ENCODE measurements at regions not wholly inside any gene's neighbourhood (a gene's known extent, or its start where the extent isn't known, plus 50 kb on each side); places are given as distances from the start of the nearest gene placed in this dataset.
"Not testable (repeated sequence)": the region's sequence is repeated elsewhere in the genome, so short reads cannot be mapped to it uniquely, and the experiment has no call there.

- DNase-seq (ENCODE audit: low read depth) = not testable (repeated sequence)
Measured at GRCh38 chr16:13739621-13740373, 180.2 kb upstream of the ERCC4 start.

GRCh38 chr16:13742928-13743327 lies 177.0 kb upstream of the ERCC4 start:
- no peak for DNase-seq (ENCODE audit: low read depth)

DNA sequence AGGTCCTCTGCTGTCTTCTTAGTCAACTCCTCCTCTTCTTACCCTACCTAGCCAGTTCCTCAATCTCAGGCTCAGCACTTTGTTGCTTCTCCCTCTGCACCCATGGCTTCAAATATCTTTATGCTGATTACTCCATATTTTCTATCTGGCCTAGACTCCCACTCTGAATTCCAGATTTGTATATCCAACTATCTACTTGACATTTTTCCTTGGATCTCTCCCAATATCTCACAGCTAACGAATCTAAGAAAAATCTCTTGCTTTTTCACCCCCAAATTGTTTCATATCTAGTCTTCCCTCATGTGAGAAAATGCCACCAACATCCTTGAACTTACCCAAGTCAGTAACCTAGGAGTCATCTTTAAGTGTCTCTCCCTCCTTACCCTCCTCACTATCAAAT lies 176.4 kb upstream of the ERCC4 start:
- no peak for DNase-seq (ENCODE audit: low read depth)

GRCh38 chr16:13756411-13757140 lies 163.4 kb upstream of the ERCC4 start:
- no peak for DNase-seq (ENCODE audit: low read depth)

DNA sequence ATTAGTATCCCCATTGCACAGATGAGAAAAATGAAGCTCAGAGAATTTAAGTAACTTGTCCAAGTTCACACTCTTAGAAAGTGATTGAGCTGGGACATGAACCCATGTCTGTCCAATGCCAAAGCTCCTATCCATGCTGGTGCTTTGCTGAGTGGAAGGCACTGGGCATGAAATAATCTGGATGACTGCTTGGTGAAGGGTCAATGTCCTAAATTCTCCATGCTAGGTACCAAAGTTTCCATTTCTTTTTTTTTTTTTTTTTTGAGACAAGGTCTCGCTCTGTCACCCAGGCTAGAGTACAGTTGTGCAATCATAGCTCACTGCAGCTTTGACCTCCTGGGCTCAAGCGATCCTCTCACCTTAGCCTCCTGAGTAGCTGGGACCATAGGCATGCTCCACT lies 153.6 kb upstream of the ERCC4 start:
- no peak for DNase-seq (ENCODE audit: low read depth)

GRCh38 chr16:13767215-13767614 lies 152.7 kb upstream of the ERCC4 start:
- no peak for DNase-seq (ENCODE audit: low read depth)

DNA sequence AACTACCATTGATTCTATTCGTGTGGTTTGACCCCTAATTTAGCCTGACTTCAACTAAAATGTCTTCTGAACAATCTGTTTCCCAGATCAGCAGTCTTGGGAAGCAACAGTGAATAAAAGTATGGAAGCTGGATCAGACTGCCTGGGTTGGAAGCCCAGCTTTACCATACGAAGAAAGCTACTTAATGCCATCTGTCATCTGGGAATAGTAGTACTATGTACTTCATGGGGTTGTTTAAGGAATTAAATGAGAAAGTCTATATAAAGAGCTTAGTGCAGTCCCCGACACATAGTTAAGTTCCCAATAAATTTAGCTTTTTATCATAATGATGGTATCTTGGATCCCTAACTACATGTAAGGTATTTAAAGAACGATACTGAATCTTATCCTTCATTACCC lies 151.5 kb upstream of the ERCC4 start:
- DNase-seq (ENCODE audit: low read depth) = no peak

GRCh38 chr16:13770436-13770835 lies 149.5 kb upstream of the ERCC4 start:
- no peak for DNase-seq (ENCODE audit: low read depth)

GRCh38 chr16:13772782-13773181 lies 147.2 kb upstream of the ERCC4 start:
- no peak for DNase-seq (ENCODE audit: low read depth)

- no peak for DNase-seq (ENCODE audit: low read depth)
Measured at GRCh38 chr16:13779676-13780075, 140.3 kb upstream of the ERCC4 start.

GRCh38 chr16:13780406-13781168 lies 139.4 kb upstream of the ERCC4 start:
- no peak for DNase-seq (ENCODE audit: low read depth)

- DNase-seq (ENCODE audit: low read depth) = no peak
Measured at GRCh38 chr16:13781169-13781564, 138.8 kb upstream of the ERCC4 start.

DNA sequence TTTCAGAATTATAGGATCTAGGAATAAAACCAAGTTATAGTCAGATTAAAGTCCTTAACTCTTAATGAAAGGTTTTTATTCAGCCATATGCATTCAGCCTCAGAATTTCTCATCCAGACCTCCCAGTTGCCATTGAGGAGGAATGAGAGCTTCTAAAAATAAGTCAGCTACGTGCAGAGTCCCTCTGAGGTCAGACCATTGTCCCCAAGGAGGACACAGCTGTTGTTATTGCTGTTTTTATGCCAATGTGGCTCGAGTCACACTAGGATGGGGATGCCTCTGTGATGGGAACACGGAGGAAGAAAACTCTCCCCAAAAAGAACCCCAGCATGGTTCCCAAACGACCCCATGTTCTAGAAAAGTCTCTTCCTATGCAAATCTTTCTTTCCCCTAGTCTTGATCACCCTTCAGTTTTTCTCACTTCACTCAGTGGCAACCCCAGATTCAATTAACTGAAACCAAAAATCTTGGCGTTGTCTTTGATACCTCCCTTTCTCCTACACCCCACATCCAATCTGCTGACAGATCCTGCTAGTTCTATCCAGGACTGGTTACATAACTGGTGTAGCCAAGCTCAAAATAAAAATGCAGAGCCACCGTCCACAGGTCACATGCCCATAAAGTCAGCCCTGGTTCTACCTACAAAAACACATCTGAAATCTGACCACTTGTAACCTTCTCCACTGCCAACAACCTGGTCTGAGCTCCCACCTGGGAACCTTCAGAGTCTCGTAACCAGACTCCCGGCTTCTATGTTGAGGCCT lies 138.2 kb upstream of the ERCC4 start:
- DNase-seq (ENCODE audit: low read depth) = no peak

GRCh38 chr16:13791095-13791494 lies 128.9 kb upstream of the ERCC4 start:
- no peak for DNase-seq (ENCODE audit: low read depth)

DNA sequence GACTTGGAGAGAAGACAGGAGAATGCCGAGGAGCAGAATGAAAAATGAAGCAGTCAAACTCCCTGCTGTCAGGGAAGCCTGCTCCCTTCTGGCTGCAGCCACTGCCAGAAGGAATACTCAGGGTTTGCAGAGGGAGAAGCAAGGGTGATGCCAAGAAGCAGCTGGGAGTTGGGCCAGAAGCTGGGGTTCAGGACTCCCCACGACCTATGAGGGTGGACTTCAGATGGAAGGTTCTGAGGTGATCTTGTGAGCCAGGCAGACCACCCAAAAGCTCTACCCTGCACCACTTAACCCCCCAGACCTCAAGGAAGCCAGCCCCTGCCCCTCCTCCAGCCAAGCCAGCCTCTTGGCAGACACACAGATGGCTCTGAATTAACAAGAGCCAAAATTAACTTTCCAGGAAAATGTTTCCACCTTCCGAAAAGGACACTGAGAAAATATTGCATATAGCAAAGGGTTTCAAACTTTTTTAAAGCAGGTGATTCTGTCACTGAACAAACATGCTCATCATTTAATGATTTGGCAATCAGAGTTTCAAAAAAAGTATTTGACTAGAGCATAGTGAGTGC lies 126.0 kb upstream of the ERCC4 start:
- DNase-seq (ENCODE audit: low read depth) = no peak

- no peak for DNase-seq (ENCODE audit: low read depth)
Measured at GRCh38 chr16:13795131-13795530, 124.8 kb upstream of the ERCC4 start.

DNA sequence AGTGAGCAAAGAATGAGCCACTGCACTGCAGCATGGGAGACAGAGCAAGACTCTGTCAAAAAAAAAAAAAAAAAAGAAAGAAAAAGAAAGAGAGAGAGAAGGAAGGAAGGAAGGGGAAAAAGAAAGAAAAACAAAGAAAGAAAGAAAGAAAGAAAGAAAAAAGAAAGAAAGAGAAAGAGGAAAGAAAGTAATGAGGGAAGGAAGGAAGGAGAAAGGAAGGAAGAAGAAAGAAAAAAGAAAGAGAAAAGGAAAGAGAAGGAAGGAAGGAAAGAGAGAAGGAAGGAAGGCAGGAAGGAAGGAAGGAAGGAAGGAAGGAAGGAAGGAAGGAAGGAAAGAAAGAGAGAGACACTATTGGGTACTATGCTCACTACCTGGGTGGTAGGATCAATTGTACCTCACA lies 122.2 kb upstream of the ERCC4 start:
- DNase-seq (ENCODE audit: low read depth) = no peak

DNA sequence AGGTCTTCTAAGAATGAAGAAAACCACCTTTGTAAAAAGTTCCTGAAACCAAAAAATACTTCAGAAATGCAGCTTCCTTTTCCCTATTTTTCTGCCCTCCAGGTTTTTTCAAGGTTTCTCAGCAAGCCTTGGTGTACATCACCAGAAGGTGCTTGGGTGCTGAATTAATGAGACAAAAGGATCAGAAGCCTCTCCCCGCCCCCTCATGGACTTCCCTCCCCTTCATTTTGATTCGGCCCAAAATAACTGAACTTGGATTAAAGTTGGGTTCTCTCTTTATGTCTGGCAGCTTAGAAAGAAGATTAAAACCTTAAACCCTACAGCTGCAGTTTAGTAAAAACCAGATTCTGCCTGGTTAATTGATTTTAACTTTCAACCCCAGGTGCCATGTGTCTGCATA lies 121.7 kb upstream of the ERCC4 start:
- no peak for DNase-seq (ENCODE audit: low read depth)

DNA sequence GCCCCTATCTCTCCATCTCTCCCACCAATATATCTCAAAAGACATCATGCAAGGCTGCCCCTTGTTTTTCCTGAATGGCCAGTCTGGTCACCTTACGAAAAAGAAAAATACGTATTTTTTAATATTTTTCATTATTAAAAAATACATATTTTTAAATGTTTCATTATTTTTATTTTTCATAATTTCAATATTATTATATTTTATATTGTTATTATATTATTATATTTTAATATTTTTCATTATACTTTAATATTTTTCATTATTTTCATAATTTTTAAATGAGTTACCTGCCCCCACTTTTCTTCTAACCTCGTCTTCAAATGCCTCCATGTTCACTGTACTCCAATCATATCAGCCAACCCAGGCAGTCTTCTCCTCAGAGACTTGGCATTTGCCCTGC lies 116.0 kb upstream of the ERCC4 start:
- DNase-seq (ENCODE audit: low read depth) = no peak

- no peak for DNase-seq (ENCODE audit: low read depth)
Measured at GRCh38 chr16:13805951-13806350, 114.0 kb upstream of the ERCC4 start.

GRCh38 chr16:13806671-13807070 lies 113.3 kb upstream of the ERCC4 start:
- DNase-seq (ENCODE audit: low read depth) = no peak

- no peak for DNase-seq (ENCODE audit: low read depth)
Measured at GRCh38 chr16:13808102-13808501, 111.9 kb upstream of the ERCC4 start.

Measured in EH (cell line).